HG03060 (cell line): ENCODE measurements at regions not wholly inside any gene's neighbourhood (a gene's known extent, or its start where the extent isn't known, plus 50 kb on each side); places are given as distances from the start of the nearest gene placed in this dataset.
"Not testable (repeated sequence)": the region's sequence is repeated elsewhere in the genome, so short reads cannot be mapped to it uniquely, and the experiment has no call there.

Experiments
- ATAC-seq: cut with Tn5 transposase; IDR thresholded peaks from one replicate; pipeline ENCODE4 v1.9.1; 2021; ENCODE audit warnings: low read depth, moderate number of reproducible peaks; ENCODE audit not compliant: unreplicated experiment

GRCh38 chr6:85135376-85136094, 314.3 kb upstream of the NT5E start:
- ATAC-seq: no peak

GRCh38 chr6:85134172-85134571, 315.7 kb upstream of the NT5E start:
- no peak for ATAC-seq

DNA sequence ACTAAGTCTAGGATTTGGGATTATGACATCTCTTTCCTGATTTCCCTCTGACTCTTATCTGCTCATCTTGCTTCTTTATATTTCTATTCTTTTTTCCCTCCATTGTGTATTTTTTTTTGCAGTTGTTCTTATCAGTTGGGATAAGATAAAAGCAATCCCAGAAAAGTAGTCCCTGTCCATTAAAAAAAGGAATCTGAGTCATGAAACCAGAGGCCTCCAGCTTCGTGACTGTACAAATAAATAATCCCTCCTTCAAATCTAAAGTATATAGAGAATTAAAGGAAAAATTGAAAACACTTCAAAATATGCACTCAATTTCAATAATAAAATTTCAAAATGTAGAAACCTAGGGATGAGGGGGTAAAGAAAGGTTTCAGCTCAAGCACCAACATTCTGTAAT, 317.8 kb upstream of the NT5E start:
- no peak for ATAC-seq

DNA sequence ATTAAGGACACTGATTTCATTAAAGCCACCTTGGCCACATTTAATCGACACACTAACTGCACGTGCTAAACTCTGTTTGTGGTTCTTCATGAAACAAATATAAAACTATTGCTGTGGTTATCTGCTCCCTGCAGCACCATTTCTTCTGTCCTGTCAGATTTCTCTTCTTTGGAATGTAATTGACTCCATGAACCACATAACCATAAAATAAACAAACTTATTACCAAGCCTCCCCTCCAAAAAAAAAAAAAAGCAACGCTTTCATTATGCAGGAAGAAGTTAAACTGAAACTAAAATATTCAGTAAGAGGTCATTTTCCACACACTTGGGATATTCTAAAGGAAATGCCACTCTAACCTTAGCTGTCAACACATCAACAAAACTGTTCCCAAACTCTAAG, 319.1 kb upstream of the NT5E start:
- no peak for ATAC-seq

GRCh38 chr6:85129881-85130280, 320.0 kb upstream of the NT5E start:
- no peak for ATAC-seq

DNA sequence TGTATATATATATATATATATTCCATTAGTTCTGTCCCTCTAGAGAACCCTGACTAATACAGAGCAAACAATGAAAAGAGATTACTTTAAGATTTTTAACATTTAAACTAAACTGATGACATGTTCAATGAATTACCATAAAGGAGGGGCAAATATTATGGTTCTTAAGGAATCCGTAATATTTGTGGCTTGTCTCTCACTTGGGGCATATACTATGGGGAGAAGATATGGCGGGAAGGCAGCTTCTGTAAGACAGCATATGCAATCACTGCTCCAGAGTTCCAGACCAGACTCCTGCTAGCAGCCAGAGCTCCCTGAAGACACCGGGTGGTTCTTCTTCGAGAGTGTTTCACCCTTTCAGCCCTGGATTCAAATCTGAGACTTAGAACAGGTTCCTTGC, 321.1 kb upstream of the NT5E start:
- ATAC-seq: no peak

DNA sequence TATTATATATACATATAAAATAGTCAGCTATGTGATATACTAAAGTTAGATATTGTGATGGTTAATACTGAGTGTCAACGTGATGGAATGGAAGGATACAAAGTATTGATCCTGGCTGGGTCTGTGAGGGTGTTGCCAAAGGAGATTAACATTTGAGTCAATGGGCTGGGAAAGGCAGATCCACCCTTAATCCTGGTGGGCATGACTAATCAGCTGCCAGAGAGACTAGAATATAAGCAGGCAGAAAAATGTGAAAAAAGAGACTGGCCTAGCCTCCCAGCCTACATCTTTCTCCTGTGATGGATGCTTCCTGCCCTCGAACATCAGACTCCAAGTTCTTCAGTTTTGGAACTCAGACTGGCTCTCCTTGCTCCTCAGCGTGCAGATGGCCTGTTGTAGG, 321.6 kb upstream of the NT5E start:
- not testable (repeated sequence) for ATAC-seq

DNA sequence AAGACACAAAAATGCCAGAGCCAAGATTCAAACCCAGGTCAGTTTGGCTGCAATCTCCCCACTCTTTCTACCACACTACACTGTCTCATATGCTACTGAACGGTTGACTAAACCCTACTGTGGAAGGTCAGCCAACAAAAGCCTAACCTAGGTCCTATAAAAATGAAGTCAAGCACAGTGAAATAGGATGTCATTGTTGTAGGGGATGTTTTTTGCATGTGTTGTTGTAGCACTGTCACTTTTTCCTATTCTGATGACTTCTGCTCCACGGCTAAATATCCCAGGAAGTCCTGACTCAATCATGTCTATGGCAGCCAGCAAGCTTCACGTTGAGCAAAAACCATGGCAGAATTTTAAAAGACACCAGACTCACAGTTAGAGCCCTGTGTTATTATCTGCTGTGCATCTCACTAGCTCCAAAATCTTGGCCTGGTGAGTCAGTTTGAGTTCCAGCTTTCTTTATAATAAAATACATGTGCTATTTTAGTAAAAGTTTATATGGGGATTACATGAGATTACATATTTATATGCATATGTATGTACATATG, 322.1 kb upstream of the NT5E start:
- no peak for ATAC-seq

DNA sequence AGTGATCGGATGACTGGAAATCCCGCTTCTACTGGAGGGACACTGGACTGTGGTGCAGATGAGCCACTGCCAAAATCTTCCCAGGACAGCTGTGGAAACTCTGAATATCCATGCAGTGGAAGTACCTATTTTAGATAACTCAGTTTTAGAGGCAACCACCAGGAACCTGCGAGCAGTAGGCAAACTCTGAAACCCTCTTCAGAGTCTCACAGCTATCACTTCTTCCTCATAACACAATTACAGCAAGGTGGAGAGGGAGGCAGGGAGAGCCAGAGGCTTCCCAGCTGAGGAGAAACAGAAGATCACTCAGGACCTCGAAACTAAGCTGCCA, 322.8 kb upstream of the NT5E start:
- ATAC-seq: no peak

GRCh38 chr6:85126485-85127167, 323.3 kb upstream of the NT5E start:
- no peak for ATAC-seq

DNA sequence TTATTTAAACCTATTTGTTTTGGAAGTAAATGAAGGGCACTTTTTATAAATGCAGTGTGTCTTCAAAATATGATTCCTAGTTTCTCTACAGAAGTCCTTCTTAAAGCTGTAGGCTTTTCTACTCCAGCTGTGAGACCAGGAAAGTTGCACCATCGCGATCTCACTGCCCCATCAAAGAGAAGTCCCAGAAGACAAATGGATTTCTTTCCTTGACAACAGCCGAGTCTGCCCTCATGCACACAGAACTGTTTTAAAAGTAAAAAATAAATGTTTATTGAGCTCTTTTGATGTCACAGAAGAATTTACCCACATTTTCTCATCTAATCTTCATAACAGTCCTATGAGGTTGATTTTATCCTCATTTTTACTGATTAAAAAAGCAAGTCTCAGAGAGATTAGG, 324.4 kb upstream of the NT5E start:
- ATAC-seq: no peak

DNA sequence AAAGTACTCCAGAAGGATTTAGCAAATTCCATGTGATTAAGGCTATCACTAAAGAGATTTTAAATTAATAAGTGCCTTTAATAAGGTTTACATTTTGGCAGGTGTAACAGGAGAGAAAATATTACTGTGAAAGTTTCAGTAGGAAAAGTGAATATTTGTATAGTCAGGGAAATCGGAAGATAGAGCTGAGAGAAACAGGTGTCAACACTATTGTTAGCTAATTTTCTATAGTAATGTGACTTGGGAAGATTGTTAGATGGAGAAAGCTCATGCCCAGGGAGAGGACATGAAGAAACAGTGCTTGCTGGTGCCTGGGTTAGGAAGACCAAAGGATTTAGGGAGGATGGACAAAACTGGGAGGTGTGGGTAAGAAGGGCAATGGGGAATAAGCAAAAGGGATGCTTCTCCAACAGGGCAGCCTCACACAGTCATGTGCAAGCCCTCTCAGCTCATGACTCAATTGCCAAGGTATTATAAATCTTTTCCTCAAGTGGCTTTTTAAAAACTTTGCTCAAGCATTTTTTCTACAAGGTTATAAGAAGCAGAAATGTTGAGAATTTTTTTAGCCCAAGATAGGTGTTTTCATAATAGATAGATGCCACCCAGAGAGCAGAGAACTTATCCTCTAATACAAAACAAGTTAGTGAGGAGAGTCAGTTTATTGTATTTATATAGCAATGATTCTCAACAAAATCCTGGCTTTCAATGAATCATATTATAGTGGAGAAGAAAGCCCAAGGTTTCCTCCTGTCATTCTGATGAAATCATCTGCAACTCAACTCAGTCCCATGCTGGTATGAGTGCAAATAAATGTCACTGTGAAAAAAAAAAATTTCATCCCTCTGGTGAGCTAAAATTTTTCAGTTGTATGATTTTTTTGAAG, 325.2 kb upstream of the NT5E start:
- no peak for ATAC-seq

GRCh38 chr6:85121158-85121557, 328.7 kb upstream of the NT5E start:
- no peak for ATAC-seq

GRCh38 chr6:85118652-85119235, 331.1 kb upstream of the NT5E start:
- no peak for ATAC-seq

- ATAC-seq: no peak
Measured at GRCh38 chr6:85118233-85118632, 331.6 kb upstream of the NT5E start.

- ATAC-seq: no peak
Measured at GRCh38 chr6:85116475-85116874, 333.4 kb upstream of the NT5E start.

DNA sequence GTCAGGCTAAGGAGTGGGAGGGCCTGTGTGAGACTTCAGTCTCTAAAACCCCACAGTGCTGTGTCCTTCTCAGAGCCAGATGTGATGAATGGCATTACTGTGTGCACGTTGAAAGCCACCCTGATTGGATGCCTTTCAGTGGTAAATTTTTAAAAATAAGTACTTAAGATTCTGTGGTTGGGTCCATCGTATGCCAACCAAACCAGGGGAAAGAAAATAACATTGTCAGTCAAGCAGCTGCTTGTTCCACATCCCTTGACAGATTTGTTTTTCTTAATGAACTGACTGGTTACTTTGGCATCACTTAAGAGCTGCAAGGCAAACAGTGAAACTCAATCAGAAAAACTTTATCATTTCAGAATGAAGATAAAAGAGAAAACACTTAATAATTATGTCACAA, 334.0 kb upstream of the NT5E start:
- ATAC-seq: no peak

GRCh38 chr6:85115376-85115775, 334.5 kb upstream of the NT5E start:
- no peak for ATAC-seq

DNA sequence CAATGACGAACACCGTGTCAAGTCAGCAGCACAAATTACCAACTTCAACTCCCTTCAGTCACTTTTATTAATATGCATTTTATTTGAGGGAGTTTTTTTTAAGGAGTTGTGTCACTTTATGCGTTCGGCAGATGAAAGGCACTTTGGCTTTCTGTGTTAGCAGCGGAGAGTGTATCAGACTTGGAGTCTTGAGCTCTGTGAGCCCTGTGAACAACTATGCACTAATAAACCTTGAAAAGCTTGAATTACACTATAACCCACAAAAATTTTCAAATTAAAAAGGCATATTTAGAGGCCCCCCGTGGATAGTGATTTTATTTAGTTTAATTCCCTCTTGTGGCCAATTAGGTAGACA, 335.3 kb upstream of the NT5E start:
- ATAC-seq: no peak

- no peak for ATAC-seq
Measured at GRCh38 chr6:85113934-85114580, 335.8 kb upstream of the NT5E start.
